ENCODE measurements at regions not wholly inside any gene's neighbourhood (a gene's known extent, or its start where the extent isn't known, plus 50 kb on each side); places are given as distances from the start of the nearest gene placed in this dataset.

DNA sequence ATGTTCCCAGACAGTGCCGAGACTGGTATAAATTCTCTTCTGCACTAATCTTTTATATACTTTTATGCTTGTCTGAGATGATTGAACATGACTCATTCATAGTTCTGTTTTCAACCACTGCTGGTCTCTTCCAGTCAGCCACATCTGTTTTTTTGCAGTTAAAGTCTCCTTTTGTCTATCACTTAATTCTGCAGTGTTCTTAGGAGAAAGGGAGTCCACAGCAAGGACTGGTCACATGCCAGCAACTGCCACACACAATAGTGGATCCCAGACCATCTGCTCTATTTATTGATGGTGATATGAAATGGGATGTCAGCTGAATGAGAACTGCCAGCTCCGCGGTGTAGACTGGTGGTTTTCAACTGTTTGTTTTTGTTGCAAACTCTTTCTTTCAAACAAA lies 379.8 kb downstream of the MED13L start:
- ChIA-PET POLR2A (no interaction called here), CTCF (no interaction called here)
- no peaks in the 10 kb centered on the region for H3K9me3 ChIP-seq
- H3K4me1 ChIP-seq (ENCODE audit: control insufficient read depth in 1 of 2, insufficient read depth in 2 of 2, low read depth in 1 of 2, low read length in 1 of 2) = no peaks in the 10 kb centered on the region
- no peaks in the 10 kb centered on the region; the same call in 1 of the 2 replicates for H3K27me3 ChIP-seq (ENCODE audit: insufficient read depth)
- no peak overlapping the region for H3K9ac ChIP-seq
- no peaks in the 10 kb centered on the region for H3K79me2 ChIP-seq (ENCODE audit: insufficient read depth)
- H4K20me1 ChIP-seq (ENCODE audit: insufficient read depth) = no peaks in the 10 kb centered on the region
- no peak overlapping the region for H2AFZ ChIP-seq (ENCODE audit: low read depth)
- H3K4me2 ChIP-seq = no peak overlapping the region
- no peaks in the 10 kb centered on the region for H3K9me2 ChIP-seq
- no peak overlapping the region for H3K27ac ChIP-seq (ENCODE audit: low read depth in 2 of 2, low read length in 1 of 2)
- 22% methylated on average over 3 of the region's 3 CpGs for WGBS (ENCODE audit: low lambda C conversion rate)
- H3K4me3 ChIP-seq (ENCODE audit: low read depth in 2 of 2, low read length in 1 of 2) = no peak overlapping the region
- no peak for TF ChIP-seq EP300 (IDR thresholded peaks at IDR 0.05; ENCODE audit: borderline replicate concordance in 1 of 2, low read depth in 1 of 2, low read length in 1 of 2)
- no peak for TF ChIP-seq GABPA (IDR thresholded peaks at IDR 0.05; ENCODE audit: low read depth)
- no peak for TF ChIP-seq MXI1 (IDR thresholded peaks at IDR 0.05; ENCODE audit: low read depth, low read length)
- TF ChIP-seq FOXM1 (IDR thresholded peaks at IDR 0.05; ENCODE audit: low read depth) = no peak
- TF ChIP-seq FOSL2 (IDR thresholded peaks at IDR 0.05; ENCODE audit: borderline replicate concordance, low read depth) = no peak
- no peaks in the 10 kb centered on the region for H3F3A ChIP-seq (replicated peaks; ENCODE audit: insufficient read depth)
- no peaks in the 10 kb centered on the region for H3K36me3 ChIP-seq (replicated peaks in 1 of 2; ENCODE audit: control insufficient read depth in 1 of 2, insufficient read depth in 2 of 2, low read length in 1 of 2)
- DNase-seq = no peak

DNA sequence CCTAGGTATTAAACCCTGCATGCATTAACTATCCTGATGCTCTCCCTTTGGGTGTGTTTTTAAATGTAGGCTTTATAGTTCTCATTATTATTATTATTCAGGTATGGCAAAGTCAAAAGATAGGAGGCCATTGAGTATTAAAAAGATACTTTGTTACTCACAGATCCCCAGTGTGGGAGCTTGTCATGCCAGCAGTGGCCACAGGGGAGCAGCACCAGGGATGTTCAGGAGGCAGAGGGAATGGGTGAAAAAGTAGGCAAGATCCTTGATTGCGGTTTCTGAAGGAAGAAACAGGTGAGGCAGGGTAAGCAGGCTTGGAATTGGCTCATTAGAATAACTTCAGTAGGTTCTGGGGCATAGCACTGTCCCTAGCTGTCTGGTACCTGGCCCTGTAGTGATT lies 382.2 kb downstream of the MED13L start:
- no peak overlapping the region for H3K9ac ChIP-seq
- no peaks in the 10 kb centered on the region for H3K9me2 ChIP-seq
- no peaks in the 10 kb centered on the region for H3K9me3 ChIP-seq
- CTCF ChIA-PET = interaction anchor here (0.6 to 1.3 kb wide), 8 partner anchors 21 to 1032 kb away, joined by 3 to 7 read pairs (median 3); no protein-coding TSS in a partner anchor
- H3K27me3 ChIP-seq (ENCODE audit: insufficient read depth) = no peaks in the 10 kb centered on the region
- no peaks in the 10 kb centered on the region for H3F3A ChIP-seq (replicated peaks; ENCODE audit: insufficient read depth)
- no peaks in the 10 kb centered on the region for H3K36me3 ChIP-seq (replicated peaks in 1 of 2; ENCODE audit: control insufficient read depth in 1 of 2, insufficient read depth in 2 of 2, low read length in 1 of 2)
- POLR2A ChIA-PET = no interaction called here
- 53% methylated on average over 1 of the region's 1 CpG for WGBS (ENCODE audit: low lambda C conversion rate)
- TF ChIP-seq, protein P1, sequence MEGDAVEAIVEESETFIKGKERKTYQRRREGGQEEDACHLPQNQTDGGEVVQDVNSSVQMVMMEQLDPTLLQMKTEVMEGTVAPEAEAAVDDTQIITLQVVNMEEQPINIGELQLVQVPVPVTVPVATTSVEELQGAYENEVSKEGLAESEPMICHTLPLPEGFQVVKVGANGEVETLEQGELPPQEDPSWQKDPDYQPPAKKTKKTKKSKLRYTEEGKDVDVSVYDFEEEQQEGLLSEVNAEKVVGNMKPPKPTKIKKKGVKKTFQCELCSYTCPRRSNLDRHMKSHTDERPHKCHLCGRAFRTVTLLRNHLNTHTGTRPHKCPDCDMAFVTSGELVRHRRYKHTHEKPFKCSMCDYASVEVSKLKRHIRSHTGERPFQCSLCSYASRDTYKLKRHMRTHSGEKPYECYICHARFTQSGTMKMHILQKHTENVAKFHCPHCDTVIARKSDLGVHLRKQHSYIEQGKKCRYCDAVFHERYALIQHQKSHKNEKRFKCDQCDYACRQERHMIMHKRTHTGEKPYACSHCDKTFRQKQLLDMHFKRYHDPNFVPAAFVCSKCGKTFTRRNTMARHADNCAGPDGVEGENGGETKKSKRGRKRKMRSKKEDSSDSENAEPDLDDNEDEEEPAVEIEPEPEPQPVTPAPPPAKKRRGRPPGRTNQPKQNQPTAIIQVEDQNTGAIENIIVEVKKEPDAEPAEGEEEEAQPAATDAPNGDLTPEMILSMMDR (IDR thresholded peaks at IDR 0.05) = peak; percentile 48; the same call in 1 of the 2 replicates
- TF ChIP-seq, protein P2, sequence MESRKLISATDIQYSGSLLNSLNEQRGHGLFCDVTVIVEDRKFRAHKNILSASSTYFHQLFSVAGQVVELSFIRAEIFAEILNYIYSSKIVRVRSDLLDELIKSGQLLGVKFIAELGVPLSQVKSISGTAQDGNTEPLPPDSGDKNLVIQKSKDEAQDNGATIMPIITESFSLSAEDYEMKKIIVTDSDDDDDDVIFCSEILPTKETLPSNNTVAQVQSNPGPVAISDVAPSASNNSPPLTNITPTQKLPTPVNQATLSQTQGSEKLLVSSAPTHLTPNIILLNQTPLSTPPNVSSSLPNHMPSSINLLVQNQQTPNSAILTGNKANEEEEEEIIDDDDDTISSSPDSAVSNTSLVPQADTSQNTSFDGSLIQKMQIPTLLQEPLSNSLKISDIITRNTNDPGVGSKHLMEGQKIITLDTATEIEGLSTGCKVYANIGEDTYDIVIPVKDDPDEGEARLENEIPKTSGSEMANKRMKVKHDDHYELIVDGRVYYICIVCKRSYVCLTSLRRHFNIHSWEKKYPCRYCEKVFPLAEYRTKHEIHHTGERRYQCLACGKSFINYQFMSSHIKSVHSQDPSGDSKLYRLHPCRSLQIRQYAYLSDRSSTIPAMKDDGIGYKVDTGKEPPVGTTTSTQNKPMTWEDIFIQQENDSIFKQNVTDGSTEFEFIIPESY (IDR thresholded peaks at IDR 0.05; ENCODE audit: borderline replicate concordance, low read depth) = no peak
- H3K4me2 ChIP-seq = no peak overlapping the region
- DNase-seq = no peak
- H2AFZ ChIP-seq (ENCODE audit: low read depth) = no peak overlapping the region
- no peaks in the 10 kb centered on the region for H3K79me2 ChIP-seq (ENCODE audit: insufficient read depth)
- H3K4me1 ChIP-seq (ENCODE audit: control insufficient read depth in 1 of 2, insufficient read depth in 2 of 2, low read depth in 1 of 2, low read length in 1 of 2) = no peaks in the 10 kb centered on the region
- H4K20me1 ChIP-seq (ENCODE audit: insufficient read depth) = no peaks in the 10 kb centered on the region
- H3K27ac ChIP-seq (ENCODE audit: low read depth in 2 of 2, low read length in 1 of 2) = no peak overlapping the region
- no peak overlapping the region for H3K4me3 ChIP-seq (ENCODE audit: low read depth in 2 of 2, low read length in 1 of 2)

Data from SK-N-SH (cell line).